H1 (cell line): ENCODE measurements at regions not wholly inside any gene's neighbourhood (a gene's known extent, or its start where the extent isn't known, plus 50 kb on each side); places are given as distances from the start of the nearest gene placed in this dataset.
"Not testable (repeated sequence)": the region's sequence is repeated elsewhere in the genome, so short reads cannot be mapped to it uniquely, and the experiment has no call there.

Experiments
- CBX5 ChIP-seq: fragments of 300-800, 300-1000 bp; sonication (generic); IDR thresholded peaks from 2 replicates; pipeline ENCODE4 v1.7.1; 2016; ENCODE audit warnings: antibody characterized with exemption, low read length, low read depth
- HDAC2 ChIP-seq, 2 experiments: fragments of 300-600 bp in 1 of 2; sonication (generic) in 1 of 2; IDR thresholded peaks; 2 replicates each; pipeline ENCODE4 v1.6.1; 2011 to 2012; ENCODE audit warnings: low read depth in 2 of 2, low read length in 2 of 2, mild to moderate bottlenecking in 2 of 2, moderate library complexity in 2 of 2, borderline replicate concordance in 1 of 2, inconsistent platforms in 1 of 2
- YY1 ChIP-seq: IDR thresholded peaks from 2 replicates; pipeline ENCODE4 v1.6.1; 2011; ENCODE audit warnings: low read depth, mild to moderate bottlenecking, low read length

DNA sequence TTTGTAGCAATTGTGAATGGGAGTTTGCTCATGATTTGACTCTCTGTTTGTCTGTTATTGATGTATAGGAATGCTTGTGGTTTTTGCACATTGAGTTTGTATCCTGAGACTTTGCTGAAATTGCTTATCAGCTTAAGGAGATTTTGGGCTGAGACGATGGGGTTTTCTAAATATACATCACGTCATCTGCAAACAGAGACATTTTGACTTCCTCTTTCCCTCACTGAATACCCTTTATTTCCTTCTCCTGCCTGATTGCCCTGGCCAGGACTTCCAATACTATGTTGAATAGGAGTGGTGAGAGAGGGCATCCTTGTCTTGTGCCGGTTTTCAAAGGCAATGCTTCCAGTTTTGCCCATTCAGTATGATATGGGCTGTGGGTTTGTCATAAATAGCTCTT lies 96.6 kb downstream of the EBLN1 start:
- not testable (repeated sequence) for TF ChIP-seq CBX5; HDAC2 (IDR thresholded peaks at IDR 0.05; ENCODE audit: borderline replicate concordance in 1 of 2, low read depth in 2 of 2, low read length in 2 of 2); YY1
